GM19467 (cell line): ENCODE measurements at regions not wholly inside any gene's neighbourhood (a gene's known extent, or its start where the extent isn't known, plus 50 kb on each side); places are given as distances from the start of the nearest gene placed in this dataset.
A peak's percentile ranks its signal among the peaks of the same experiment; 100 is the strongest.

Experiments used
- ATAC-seq: cut with Tn5 transposase; IDR thresholded peaks from one replicate; pipeline ENCODE4 v1.9.1; 2021; ENCODE audit warnings: mild to moderate bottlenecking, moderate library complexity; ENCODE audit not compliant: unreplicated experiment

DNA sequence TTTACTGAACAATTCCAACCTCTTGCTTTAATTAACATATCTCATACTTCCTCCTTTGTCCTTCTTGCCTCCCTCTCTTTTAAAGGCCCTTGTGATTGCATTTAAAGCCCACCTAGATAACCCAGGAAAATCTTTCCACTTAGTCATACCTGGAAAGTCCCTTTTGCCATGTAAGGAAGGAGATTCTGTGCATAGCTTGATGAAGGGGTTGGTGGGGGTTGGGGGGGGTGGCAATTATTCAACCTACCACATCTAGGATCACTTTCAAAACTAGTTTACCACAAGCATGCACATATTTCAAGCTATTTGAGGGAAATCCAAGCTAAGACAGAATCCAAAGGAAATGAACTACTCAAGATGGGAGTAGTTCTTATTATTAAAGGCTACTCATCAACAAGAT is 249.1 kb upstream of the PTBP2 start:
- ATAC-seq: no peak

DNA sequence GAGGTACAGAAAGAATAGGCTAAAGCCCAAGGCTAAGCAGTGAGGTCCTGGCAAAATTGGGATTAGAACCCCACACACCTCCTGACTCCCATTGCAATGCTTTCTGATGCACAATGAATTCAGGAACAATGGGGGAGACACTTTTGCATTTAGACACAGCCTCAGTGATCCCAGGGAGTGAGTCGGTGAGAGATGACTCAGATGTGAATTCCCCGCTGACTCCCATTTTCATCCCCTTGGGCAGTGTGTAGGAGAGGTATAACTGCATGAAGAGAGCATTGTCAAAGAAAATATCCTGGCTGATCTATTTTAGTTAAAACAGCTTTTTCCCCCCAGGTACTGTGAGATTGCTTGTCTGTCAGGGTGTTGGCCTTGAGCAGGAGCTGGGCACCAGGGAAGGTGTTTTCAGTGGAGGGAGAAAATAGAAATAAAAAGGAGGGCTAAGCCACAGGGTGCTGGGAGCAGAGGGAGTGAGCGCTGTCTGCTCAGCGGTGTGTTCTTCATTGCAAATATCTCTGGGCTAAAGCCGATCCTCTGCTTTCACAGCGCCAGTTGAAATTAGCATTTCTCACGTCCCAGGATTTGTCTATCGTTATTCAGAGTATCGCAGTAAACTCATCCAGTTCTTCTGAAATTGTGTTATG is 247.7 kb upstream of the PTBP2 start:
- ATAC-seq: no peak

DNA sequence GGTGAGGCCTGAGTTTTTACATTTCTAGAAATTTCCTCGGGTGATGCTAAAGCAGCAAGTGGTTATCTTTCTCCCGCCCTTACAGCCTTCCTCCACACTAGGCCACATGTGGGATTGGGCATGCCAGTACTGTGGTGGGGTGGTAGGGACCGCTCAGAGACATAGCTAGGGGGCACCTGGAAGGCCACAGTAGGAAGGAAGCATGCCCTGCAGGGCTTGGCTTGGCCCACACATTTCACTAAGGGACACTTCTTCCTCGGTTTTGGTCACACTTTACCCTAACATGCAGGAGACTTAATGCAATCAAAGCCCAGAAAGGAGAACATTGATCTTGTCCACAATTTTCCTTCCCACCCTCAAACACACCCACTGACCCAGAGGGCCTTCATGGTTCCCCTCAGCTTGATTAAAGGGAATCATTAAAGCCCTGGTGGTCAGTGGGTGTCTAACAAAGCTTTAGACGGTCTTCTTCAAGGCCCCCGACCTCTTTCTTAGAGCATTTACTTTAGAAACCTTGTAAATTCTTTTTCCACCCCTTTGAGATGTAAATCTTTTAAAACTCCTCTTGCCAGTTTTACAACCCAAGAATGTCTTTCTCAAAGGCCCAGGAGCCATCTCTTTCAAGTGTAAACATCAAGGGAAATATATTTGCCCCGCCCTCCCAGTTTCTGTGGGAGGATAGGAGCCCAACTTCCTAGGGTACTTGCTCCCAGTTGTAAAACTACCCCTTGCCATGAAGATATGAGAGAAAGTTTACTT is 246.4 kb upstream of the PTBP2 start:
- ATAC-seq: no peak

DNA sequence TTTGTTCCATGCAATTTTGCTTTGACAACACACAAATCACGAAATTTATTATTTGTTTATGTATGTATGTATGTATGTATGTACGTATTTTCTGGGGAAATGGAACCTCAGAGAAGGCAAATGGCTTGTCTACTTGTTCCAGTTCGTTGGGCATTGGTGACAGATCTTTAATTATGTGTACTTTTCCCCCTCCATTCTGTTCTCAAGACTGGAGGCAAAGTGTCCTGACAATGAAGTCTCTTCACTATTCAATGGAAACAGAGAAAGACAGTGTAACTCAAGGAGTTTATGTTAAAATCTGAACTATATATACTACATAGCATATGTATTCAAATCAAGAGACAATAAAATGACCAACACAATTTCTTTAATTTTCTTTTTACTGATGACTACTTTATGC is 245.7 kb upstream of the PTBP2 start:
- ATAC-seq: no peak

DNA sequence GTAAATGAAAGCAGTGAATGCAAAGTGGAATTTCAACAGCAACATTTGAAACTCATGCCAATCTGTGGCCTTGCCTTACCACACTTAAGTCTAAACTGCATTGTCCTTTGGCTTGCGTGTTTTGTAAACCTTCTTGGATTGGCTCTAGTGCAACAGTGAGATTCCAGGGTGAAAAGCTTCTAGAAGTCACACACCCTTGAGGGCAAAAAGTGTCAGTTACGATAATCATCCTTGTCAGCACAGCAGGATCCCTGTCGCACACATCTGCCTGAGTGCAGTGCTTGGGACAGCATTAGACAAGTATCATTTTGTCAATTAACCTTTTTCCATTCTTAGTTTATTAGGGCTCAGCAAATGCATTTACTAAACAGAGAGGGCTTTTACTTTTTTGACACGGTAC is 243.4 kb upstream of the PTBP2 start:
- no peak for ATAC-seq

DNA sequence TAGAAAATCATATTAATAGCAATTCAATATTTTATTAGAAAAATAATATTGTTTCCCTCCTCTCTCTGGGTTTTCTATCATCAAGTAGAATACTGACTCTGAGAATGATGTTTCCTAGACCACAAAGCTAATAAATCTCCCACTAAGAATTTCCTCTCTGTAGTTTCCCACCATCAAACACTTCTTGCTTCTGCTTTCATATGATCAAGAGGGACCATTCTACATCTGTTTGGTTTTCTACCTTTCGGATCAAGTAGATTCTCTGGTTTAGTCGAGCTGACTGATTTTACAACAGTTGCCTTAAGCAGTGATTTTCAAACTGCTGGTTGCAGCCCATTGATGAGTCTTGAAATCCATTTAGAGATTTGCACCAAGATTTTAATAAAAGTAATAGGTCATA is 240.2 kb upstream of the PTBP2 start:
- no peak for ATAC-seq

DNA sequence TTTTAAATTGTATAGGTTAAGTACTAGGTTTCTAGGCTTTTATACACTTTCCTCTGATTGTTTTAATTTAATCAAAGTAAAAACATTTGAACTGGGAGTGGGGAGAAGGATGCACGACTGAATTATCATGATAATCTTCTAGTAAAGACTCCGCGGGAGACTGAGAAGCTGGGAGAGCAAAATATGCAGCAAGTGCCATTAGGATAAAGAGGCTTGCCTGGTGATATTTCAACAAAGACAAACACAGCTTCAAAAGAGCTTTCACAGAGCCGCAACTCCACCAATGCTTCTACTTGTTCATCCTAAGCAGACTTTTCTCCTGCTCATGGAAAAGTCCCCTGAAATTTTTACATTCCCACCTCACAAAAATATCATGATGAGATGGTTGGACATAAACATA is 239.0 kb upstream of the PTBP2 start:
- ATAC-seq: no peak

DNA sequence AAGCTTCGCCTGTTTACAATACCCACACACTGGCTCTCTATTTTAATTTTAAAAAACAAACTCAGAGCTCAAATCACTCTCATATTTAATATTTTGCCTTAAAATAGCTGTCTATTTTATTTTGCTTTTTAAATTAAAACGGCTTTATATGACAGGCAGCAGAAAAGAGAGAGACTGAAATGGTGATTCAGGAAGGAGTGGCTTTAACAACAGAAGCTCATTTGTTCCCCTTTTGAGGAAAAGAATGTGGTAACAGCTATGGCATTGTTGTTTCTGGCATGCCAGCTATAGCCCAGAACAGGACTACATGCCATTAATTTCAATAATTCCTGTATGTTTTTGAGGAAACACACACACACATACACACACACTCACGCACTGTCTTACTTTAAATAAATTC is 234.2 kb upstream of the PTBP2 start:
- ATAC-seq: no peak

DNA sequence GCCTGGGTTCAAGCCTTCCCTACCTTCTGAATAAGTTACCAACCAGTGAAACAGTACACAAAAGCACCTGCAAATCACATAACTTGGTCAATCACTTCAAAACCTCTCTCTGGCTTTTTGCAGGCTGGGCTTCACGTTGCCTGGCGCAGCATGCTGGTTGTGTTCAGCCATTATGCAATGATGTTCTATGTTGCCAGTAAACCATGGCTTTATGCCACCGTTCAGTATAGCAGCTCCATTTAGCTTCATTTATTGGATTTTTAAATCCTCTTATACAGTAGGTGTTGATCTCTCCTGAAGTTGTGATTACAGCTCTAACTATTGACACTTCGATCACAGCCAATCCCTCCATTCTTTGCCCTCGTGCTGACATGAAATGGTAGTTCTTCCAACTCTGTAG is 233.6 kb upstream of the PTBP2 start:
- no peak for ATAC-seq

DNA sequence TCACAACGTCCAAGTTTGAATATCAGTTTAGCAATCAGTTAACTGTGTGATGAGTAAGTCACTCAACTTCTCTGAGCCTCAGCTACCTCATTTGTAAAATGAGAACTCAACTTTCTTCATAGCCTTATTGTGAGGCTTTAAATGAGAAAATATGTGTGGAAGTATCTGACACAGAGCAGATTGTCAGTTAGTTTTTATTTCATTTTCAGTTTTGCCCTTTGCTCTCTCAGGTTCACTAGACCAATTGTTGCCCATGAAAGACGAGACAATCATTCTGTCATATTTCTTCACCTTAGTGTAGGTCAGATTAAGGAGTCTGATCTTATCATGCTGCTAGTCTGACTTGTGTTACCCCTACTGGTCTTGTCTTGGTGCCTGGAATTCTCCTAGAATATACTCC is 232.8 kb upstream of the PTBP2 start:
- ATAC-seq: peak; percentile 58

DNA sequence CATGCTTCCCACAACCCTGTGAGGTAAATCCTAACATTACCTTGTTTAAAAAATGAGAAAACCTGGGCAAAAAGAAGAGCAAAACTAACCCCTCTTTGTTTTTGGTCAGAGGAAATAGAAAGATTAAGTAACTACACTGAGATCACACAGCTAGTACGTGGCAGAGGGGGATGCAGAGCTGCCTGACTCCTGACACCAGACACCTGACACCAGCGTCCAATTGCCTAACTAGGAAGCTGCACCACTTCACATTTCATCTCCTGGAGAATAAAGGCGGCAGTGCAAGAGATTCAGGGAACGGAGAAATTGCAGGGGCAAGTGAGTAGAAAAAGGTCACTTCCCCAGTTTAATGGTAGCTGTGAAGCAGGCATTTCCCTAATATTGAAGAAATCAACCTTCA is 229.3 kb upstream of the PTBP2 start:
- no peak for ATAC-seq

DNA sequence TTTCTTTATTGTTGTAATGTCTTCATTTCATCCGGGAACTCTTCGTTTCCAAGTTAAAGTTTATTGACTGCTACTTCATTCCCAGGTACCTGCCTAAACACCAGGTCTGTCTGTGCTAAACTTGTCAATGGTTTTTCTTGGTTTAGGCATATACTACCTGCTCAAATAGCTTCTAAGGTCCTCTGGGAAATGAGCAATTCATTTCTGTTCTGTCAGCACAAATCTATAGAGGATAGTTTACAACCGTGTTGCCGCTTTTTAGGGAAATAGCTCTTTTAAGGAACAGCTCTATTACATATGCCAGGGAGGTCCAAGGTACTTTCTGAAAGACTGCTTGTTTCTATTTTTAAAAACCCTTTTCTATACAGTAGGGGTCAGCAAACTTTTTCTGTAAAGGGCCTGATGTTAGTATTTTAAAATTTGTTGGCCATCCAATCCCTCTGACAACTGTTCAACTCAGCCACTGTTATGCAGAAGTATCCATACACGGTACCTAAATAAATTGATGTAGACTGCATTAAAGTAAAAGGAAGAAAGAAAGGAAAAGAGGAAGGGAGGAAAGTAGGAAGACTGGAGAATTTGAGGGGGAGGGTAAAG is 222.7 kb upstream of the PTBP2 start:
- no peak for ATAC-seq

DNA sequence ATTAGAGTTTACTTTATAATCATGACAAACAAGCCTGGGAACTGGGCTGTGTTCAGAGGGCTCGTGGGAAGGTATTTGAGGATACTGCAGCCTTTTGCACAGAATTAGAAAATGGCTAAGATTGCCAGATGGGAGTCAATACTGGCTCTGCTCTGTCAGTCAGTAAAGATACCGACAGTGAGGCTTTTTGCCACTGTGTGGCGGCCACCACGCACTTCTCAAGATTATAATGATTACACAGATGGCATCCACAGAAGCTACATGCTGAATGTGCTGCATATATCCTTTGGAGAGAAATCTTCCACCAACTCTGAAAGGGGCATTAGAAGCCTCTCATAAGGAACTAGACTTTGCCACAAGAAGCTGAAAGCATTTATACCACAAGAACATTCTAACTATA is 213.4 kb upstream of the PTBP2 start:
- no peak for ATAC-seq

DNA sequence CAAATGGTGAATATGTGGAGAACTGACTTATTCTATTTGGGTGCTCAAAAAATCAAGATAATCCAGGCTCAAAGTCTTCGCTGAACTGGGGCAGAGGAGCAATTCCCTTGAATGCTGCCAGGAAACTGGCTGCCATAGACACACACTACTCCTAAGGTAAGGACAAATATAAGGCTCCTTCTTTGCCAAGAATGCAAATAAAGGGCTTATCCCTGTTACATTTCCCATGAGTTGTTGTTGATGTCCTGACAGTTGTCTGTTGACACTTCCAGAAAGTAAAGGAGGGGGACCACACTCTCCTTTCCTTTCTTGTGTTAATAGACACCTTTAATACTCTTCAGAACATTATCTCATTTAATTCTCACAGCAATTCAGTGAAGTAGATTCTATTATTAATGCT is 212.2 kb upstream of the PTBP2 start:
- no peak for ATAC-seq

DNA sequence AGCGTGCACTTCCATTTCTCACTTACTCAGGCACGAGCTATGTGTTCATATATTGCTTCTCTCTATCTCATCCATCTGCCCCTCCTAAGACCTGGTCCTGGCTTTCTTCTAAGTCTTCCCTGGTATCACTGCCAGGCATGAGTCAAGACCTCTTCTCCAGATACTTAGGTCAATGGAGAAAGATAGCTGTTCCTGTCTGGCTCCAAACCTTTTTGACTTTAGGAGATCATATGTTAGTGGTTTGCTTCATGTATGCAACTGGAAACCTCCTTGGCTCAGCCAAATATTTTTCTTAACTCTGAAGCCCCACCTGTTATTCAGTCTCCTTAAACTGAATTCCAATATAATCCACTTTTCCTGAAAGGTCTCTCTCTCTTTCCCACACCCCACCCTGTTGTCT is 211.6 kb upstream of the PTBP2 start:
- no peak for ATAC-seq

DNA sequence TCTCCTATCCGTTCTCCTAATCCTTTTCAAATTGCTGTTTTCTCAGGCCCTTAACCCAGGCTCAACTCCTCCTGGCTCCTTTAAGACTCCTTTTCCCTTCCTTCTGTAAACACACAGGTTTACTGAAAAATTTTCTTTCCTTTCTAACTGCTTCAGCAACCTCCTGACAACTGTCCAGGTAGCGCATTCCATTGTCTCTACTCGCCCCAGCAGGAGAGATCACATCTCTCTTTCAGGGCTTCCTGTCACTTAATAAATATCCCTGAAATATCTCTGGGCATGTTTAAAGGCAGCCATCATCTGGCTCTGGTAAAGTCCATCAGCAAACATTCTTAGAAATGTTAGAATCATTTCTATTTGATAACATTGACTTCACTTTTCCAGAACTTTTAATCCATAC is 211.2 kb upstream of the PTBP2 start:
- no peak for ATAC-seq

DNA sequence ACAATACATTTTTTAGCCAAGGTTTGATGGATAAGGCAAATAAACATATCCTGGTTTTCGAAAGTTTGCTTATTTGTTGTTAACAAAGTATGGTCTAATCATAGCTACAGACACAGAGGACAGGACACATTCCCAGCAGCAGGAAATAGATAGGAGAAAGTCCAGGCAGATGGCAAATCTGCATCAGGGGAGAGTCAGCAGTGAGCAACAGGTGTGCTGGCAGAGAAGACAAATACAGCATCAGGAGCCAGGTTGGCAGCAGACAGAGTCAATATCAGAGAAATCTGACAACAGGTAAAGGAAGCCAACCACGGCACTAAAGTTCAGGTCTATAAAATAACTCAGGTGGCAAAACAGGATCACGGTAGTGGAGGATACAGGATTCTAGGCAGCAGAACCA is 210.7 kb upstream of the PTBP2 start:
- no peak for ATAC-seq

DNA sequence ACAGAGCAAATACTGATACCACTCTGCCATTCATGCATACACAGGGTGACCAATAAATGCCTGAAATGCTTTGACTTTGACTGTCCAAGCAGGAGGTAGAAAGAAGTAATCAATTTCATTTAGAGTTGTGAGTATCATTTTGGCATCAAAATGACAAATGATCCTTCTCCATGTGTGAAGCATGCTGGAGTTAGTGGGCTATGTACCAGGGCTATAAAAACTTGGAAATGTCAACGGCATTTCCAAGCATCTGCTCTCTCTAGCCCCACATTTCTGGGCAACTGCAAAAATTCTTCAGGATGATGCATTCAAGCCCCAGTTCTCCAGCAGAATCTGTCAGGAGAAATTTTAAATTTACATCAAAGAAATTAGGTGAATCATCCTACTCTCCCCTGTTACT is 208.4 kb upstream of the PTBP2 start:
- no peak for ATAC-seq

DNA sequence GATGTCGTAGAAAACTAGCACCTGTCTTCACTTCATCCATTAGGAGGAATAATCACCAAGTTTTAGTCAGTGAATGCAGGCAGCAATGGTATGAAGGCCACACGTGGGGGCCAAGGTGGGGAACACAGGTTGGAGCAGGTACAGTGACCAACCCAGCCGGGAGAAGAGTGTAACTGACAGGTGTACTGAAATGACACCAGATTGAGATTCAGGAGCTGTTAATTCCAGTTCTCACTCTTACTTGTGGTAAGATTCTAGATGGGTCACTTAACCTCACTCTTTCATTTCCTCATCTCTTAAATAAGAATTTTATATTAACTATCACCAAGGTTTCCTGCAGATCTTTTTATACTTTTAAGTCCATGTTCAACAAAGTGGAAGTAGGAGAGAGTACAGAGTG is 206.2 kb upstream of the PTBP2 start:
- ATAC-seq: peak; percentile 95

DNA sequence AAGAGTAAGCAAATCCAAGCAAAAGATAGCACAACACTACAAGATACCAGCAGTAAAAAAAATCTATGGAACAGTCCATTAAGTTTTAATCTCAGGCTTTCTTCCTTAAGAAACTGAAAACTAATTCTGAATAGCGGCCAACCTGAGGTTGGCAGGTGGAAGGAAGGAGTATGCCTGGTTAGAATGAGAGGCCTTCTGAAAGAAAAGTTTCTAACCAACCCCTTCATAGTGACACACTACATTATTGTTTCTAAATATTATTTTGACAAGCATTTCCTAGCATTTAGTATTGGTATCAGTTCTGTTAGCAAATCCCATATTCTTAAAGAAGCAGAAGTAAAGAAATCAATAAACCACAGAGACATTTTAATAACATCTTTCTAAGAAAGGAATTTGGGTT is 205.7 kb upstream of the PTBP2 start:
- ATAC-seq: peak; percentile 46

DNA sequence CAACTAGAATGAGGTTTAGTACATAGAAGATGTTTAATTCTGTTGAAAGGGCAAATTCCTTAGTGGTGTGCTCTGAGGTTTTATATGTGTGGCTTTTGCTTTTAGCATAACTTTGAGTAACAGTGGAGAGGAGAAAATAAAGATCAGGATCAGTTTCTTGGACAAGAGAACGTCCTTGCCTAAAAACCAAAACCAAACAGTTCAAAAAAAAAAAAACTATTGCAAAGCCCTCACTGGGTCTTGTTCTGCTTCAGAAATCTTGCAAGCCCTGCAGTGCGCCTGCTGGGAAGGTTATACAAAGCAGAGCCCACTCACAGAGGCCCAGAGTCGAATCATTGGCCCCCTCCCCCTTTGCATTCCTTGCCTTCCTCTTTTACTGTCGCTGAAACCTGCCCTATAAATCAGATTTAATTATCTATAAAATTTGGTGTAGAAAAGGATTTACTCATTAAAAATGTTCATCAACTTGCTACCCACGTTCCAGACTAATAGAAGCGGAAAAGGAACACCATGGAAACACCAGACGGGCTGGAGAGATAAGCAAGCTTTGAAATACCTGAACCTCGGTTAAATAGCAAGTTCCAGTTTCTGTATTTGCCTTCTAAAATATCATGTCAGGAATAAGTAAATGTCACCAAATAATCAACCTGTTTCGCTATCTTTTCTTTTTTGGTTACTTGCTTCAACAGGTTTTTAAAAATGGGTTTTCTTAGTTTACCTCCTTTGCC is 201.6 kb upstream of the PTBP2 start:
- ATAC-seq: no peak

DNA sequence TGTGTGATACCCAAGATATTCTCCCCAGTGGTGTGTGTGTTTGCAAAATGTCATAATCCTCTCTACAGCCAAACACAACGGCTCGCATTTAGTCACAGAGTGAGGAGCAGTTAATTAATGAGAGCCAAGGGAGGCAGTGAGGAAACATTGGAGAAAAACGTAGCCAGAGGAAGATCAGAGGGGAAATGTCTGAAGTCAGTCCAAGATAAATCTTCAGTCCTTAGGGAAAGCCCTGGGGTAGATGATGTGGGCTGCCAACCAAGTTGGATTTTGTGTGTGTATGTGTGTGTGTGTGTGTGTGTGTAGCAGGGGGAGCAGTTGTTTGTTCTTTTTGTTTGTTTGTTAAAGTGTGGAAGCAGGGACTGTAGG is 201.0 kb upstream of the PTBP2 start:
- ATAC-seq: no peak
